Stomach (tissue), 4 donors: ENCODE measurements at regions not wholly inside any gene's neighbourhood (a gene's known extent, or its start where the extent isn't known, plus 50 kb on each side); places are given as distances from the start of the nearest gene placed in this dataset.

ENCODE experiments used
- POLR2A ChIP-seq, 4 donors: fragments of 450-650 bp; IDR thresholded peaks; one replicate each; pipeline ENCODE4 v1.6.1; 2016; ENCODE audit warnings: antibody characterized with exemption in 4 of 4, control low read depth in 2 of 4, mild to moderate bottlenecking in 1 of 4, moderate library complexity in 1 of 4
- POLR2AphosphoS5 ChIP-seq, 3 donors: sonication (generic); formaldehyde crosslinking; IDR thresholded peaks; one replicate each; pipeline ENCODE4 v1.6.1; 2016; ENCODE audit warnings: antibody characterized with exemption in 3 of 3
- TF ChIP-seq, protein P1 (sequence below), 7 experiments: fragments of 450-650 bp in 4 of 7; fragments of 200-600 bp in 3 of 7; sonication (generic) in 3 of 7; IDR thresholded peaks; one replicate each; pipeline ENCODE4 v1.5.1; 2016 to 2019; ENCODE audit warnings: antibody characterized with exemption in 7 of 7, control low read depth in 2 of 7, mild to moderate bottlenecking in 1 of 7

DNA sequence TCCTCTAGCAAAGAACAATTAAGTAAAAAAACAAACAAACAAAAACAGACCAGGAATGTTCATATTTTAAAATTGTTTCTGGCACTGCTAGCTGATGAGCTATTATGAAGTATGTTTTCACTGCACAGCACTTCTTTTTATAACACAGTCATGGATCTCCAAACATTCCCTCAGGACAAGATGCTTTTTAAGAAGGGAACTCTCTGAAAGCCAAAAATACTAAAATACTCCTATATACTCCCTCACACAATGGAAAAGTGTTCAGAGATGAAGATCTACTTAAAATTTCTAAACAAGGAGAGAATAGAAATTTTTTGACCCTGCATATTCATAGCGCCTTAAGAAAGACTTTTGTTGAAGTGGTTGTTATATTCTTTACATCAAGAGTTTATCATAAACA lies 926.8 kb downstream of the DIAPH3 start:
- TF ChIP-seq, protein P1, sequence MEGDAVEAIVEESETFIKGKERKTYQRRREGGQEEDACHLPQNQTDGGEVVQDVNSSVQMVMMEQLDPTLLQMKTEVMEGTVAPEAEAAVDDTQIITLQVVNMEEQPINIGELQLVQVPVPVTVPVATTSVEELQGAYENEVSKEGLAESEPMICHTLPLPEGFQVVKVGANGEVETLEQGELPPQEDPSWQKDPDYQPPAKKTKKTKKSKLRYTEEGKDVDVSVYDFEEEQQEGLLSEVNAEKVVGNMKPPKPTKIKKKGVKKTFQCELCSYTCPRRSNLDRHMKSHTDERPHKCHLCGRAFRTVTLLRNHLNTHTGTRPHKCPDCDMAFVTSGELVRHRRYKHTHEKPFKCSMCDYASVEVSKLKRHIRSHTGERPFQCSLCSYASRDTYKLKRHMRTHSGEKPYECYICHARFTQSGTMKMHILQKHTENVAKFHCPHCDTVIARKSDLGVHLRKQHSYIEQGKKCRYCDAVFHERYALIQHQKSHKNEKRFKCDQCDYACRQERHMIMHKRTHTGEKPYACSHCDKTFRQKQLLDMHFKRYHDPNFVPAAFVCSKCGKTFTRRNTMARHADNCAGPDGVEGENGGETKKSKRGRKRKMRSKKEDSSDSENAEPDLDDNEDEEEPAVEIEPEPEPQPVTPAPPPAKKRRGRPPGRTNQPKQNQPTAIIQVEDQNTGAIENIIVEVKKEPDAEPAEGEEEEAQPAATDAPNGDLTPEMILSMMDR (IDR thresholded peaks at IDR 0.05) = no peak
- no peak for TF ChIP-seq POLR2A (IDR thresholded peaks at IDR 0.05)
- TF ChIP-seq POLR2AphosphoS5 (IDR thresholded peaks at IDR 0.05) = no peak
